ENCODE measurements at regions not wholly inside any gene's neighbourhood (a gene's known extent, or its start where the extent isn't known, plus 50 kb on each side); places are given as distances from the start of the nearest gene placed in this dataset.

GRCh38 chr12:124238886-124239285 is 56.0 kb upstream of the RFLNA start:
- H3K14ac ChIP-seq (ENCODE audit: insufficient read length), result no peak overlapping the region
- peaks cover 5% of the 10 kb centered on the region; the same call in 1 of the 2 replicates for H3K23me2 ChIP-seq (ENCODE audit: low read depth, low read length)
- no peak overlapping the region for H3K27ac ChIP-seq (ENCODE audit: low read depth, low read length)
- no peak overlapping the region for H2AFZ ChIP-seq (ENCODE audit: low read length)
- H3K23ac ChIP-seq (ENCODE audit: insufficient read length), result no peak overlapping the region
- no peak overlapping the region for H3K4me3 ChIP-seq (ENCODE audit: extremely low read depth in 1 of 4, insufficient read depth in 2 of 4, low read depth in 3 of 4, low read length in 4 of 4)
- H3K4ac ChIP-seq (replicated peaks; ENCODE audit: insufficient read length, low read depth, low read length), result no peak overlapping the region
- no peak overlapping the region for H4K5ac ChIP-seq (ENCODE audit: insufficient read length, low read depth, low read length)
- H3K4me2 ChIP-seq (ENCODE audit: insufficient read depth in 1 of 2, low read depth in 2 of 2, low read length in 2 of 2), result no peak overlapping the region
- H2AK5ac ChIP-seq (ENCODE audit: low read depth, low read length), result no peak overlapping the region
- H2BK5ac ChIP-seq (ENCODE audit: low read depth, low read length), result no peak overlapping the region
- H3K9ac ChIP-seq (replicated peaks in 1 of 4; ENCODE audit: extremely low read depth in 1 of 4, low read depth in 3 of 4, low read length in 3 of 4), result no peak overlapping the region
- no peak overlapping the region for H2BK15ac ChIP-seq (ENCODE audit: low read length)
- no peak overlapping the region for H3K18ac ChIP-seq (ENCODE audit: extremely low read depth, low read length)
- H4K20me1 ChIP-seq (replicated peaks in 1 of 2; ENCODE audit: control insufficient read depth in 1 of 2, insufficient read depth in 2 of 2, low read length in 2 of 2), result no peaks in the 10 kb centered on the region
- no peak overlapping the region for H4K8ac ChIP-seq (ENCODE audit: extremely low read depth, insufficient read depth, low read length)
- no peak overlapping the region for H4K91ac ChIP-seq (replicated peaks; ENCODE audit: insufficient read length, low read length)
- no peak overlapping the region for H2BK120ac ChIP-seq (replicated peaks; ENCODE audit: low read depth, low read length)
- H3K9me3 ChIP-seq (ENCODE audit: insufficient read depth in 2 of 2, low read depth in 1 of 2, low read length in 1 of 2), result peaks cover 0 to 5% of the 10 kb centered on the region in 2 experiments; a peak in 2 of 4 replicates
- no peaks in the 10 kb centered on the region; a peak in 1 of 7 replicates for H3K27me3 ChIP-seq (replicated peaks in 1 of 4; ENCODE audit: control insufficient read depth in 3 of 4, extremely low read depth in 1 of 4, insufficient read depth in 3 of 4, low read length in 3 of 4)
- H2BK20ac ChIP-seq (ENCODE audit: low read length), result no peak overlapping the region
- WGBS, 2 experiments (ENCODE audit: extremely low coverage in 1 of 2, insufficient coverage in 1 of 2, insufficient read length in 1 of 2, insufficient replicate concordance in 2 of 2, low coverage in 1 of 2, low lambda C conversion rate in 2 of 2, missing lambda C conversion rate in 1 of 2), result 88% methylated on average over 4 of the region's 4 CpGs; no CpG with 5 or more reads in 1 of the 2 experiments
- no peak for DNase-seq (ENCODE audit: low read depth in 1 of 2, low spot score in 2 of 2)
- FAIRE-seq, result no peak
- no peak overlapping the region for H3K56ac ChIP-seq (replicated peaks; ENCODE audit: insufficient read length, low read depth, low read length)
- no peaks in the 10 kb centered on the region for H3K79me1 ChIP-seq (ENCODE audit: low read depth, low read length)
- POLR2A ChIA-PET (ENCODE audit: partially characterized antibody), result no interaction called here
- H3K36me3 ChIP-seq (ENCODE audit: control insufficient read depth in 2 of 4, insufficient read depth in 4 of 4, low read length in 3 of 4), result no peaks in the 10 kb centered on the region
- H2BK12ac ChIP-seq (ENCODE audit: low read depth, low read length), result no peak overlapping the region
- H3K4me1 ChIP-seq (replicated peaks in 1 of 4; ENCODE audit: control insufficient read depth in 3 of 4, insufficient read depth in 4 of 4, low read length in 3 of 4), result peaks cover 0 to 11% (median 0%) of the 10 kb centered on the region in 4 experiments; a peak in 4 of 7 replicates
- CTCF ChIA-PET (ENCODE audit: partially characterized antibody), result interaction anchor here (1.5 kb wide), 1 partner anchor 32 kb away, joined by 3 read pairs; no protein-coding TSS in a partner anchor
- H3K79me2 ChIP-seq (ENCODE audit: control insufficient read depth in 1 of 2, insufficient read depth in 2 of 2, low read length in 2 of 2), result no peaks in the 10 kb centered on the region
- TF ChIP-seq JUN (IDR thresholded peaks at IDR 0.05; ENCODE audit: low read depth, low read length) (no peak), JUND (IDR thresholded peaks at IDR 0.05; ENCODE audit: low read length) (no peak), SP1 (IDR thresholded peaks at IDR 0.05; ENCODE audit: low read depth, low read length) (no peak), POU5F1 (IDR thresholded peaks at IDR 0.05; ENCODE audit: low read depth, low read length) (no peak), RFX5 (IDR thresholded peaks at IDR 0.05; ENCODE audit: borderline replicate concordance, low read depth, low read length) (no peak), ZNF274 (IDR thresholded peaks at IDR 0.05; ENCODE audit: borderline replicate concordance, extremely low read depth, low read length) (no peak), CTBP2 (IDR thresholded peaks at IDR 0.05; ENCODE audit: borderline replicate concordance, insufficient read depth, insufficient read length, low read length) (no peak), HDAC2 (IDR thresholded peaks at IDR 0.05; ENCODE audit: borderline replicate concordance in 1 of 2, low read depth in 2 of 2, low read length in 2 of 2) (no peak), RBBP5 (IDR thresholded peaks at IDR 0.05; ENCODE audit: borderline replicate concordance, low read depth, low read length) (no peak), GTF2F1 (IDR thresholded peaks at IDR 0.05; ENCODE audit: borderline replicate concordance, low read depth, low read length) (no peak), CTCF (IDR thresholded peaks at IDR 0.05; ENCODE audit: control extremely low read depth in 1 of 3, insufficient read depth in 1 of 3, low read depth in 1 of 3, low read length in 3 of 3) (no peak), RXRA (IDR thresholded peaks at IDR 0.05; ENCODE audit: insufficient read depth, low read depth, low read length) (no peak)
